Neural progenitor cell (in vitro differentiated cells): ENCODE measurements at regions not wholly inside any gene's neighbourhood (a gene's known extent, or its start where the extent isn't known, plus 50 kb on each side); places are given as distances from the start of the nearest gene placed in this dataset.

ENCODE experiments used
- EZH2 ChIP-seq: fragments of 200-600 bp; sonication (generic); IDR thresholded peaks from 2 replicates; pipeline ENCODE4 v1.6.1; 2017; ENCODE audit warnings: antibody characterized with exemption, mild to moderate bottlenecking, moderate library complexity
- TF ChIP-seq, protein P1 (sequence below): fragments of 200-600 bp; sonication (generic); IDR thresholded peaks from 2 replicates; pipeline ENCODE4 v1.5.1; 2017; ENCODE audit warnings: antibody characterized with exemption, mild to moderate bottlenecking

DNA sequence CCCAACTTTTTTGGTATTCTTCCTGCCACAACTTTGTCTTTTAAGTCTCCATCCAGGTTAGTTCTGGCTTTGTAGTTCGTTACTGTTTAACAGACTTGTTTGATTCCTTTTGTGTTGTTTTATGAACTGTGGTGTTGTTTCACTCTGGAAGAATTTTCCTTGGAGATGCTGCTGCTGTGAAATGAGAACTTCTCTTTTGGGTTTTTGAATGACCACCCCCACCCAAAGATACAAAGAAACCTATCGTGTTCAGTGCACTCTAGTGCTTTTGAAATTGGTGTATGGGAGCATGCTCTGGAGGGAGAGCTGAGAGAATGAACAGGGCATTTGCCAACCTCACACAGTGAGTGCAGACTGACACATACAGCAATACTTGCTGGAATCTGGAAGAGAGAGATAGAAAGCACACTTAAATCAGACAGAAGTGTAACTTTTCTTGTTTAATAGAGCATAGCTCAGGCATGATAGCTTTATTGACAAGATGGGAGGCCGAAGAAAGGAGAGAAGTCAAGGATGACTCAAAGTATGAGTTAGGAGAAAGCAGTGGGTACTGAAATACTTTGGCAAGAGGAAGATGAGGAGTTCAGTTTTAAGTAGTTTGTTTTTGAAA is 293.1 kb downstream of the SOX4 start:
- TF ChIP-seq, protein P1, sequence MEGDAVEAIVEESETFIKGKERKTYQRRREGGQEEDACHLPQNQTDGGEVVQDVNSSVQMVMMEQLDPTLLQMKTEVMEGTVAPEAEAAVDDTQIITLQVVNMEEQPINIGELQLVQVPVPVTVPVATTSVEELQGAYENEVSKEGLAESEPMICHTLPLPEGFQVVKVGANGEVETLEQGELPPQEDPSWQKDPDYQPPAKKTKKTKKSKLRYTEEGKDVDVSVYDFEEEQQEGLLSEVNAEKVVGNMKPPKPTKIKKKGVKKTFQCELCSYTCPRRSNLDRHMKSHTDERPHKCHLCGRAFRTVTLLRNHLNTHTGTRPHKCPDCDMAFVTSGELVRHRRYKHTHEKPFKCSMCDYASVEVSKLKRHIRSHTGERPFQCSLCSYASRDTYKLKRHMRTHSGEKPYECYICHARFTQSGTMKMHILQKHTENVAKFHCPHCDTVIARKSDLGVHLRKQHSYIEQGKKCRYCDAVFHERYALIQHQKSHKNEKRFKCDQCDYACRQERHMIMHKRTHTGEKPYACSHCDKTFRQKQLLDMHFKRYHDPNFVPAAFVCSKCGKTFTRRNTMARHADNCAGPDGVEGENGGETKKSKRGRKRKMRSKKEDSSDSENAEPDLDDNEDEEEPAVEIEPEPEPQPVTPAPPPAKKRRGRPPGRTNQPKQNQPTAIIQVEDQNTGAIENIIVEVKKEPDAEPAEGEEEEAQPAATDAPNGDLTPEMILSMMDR = no peak
- no peak for TF ChIP-seq EZH2
